ENCODE measurements at regions not wholly inside any gene's neighbourhood (a gene's known extent, or its start where the extent isn't known, plus 50 kb on each side); places are given as distances from the start of the nearest gene placed in this dataset.

DNA sequence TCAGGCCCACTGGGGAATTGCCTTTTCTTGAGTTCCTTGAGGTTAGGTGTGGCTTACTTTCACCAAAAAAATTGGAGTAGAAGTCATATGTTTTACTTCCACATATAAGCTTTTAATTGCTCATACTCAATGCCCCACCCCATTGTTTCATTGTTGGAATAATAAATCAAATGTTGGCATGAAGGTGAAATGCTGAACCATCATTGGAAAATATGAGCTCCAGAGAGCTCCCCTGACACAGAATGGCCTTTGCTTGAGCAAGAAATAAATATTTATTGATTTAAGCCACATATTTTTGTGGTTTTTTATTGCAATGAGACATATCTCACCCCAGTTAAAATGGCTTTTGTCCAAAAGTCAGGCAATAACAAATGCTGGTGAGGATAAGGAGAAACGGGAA lies 167.3 kb upstream of the SRD5A2 start:
- no TSS peak for BruUV-seq (replicated peaks)
- Histone ChIP-seq H3K27ac (no peak overlapping the region), H2AFZ (no peak overlapping the region), H3K27me3 (ENCODE audit: insufficient read depth, low read depth) (no peaks in the 10 kb centered on the region), H3K36me3 (ENCODE audit: low read depth) (no peaks in the 10 kb centered on the region), H3F3A (ENCODE audit: insufficient read depth, low read depth) (peaks cover 8% of the 10 kb centered on the region; the same call in 1 of the 2 replicates), H3K4me3 (no peak overlapping the region), H3K79me2 (ENCODE audit: low read depth) (no peaks in the 10 kb centered on the region), H3K4me2 (peak overlapping the region; percentile 20; the same call in 1 of the 2 replicates), H3K4me1 (replicated peaks; ENCODE audit: insufficient read depth) (peaks cover 10% of the 10 kb centered on the region), H3K9me2 (ENCODE audit: insufficient read depth) (no peaks in the 10 kb centered on the region), H4K20me1 (ENCODE audit: insufficient read depth) (no peaks in the 10 kb centered on the region), H3K9me3 (ENCODE audit: insufficient read depth, low read depth) (peaks cover 15% of the 10 kb centered on the region; the same call in 1 of the 2 replicates)
- peak in 1 of 2 experiments; percentile 93 for DNase-seq
- intact Hi-C loops (cut with micrococcal nuclease; ENCODE audit: unreplicated experiment) = no loop called here
- TF ChIP-seq, protein P1, sequence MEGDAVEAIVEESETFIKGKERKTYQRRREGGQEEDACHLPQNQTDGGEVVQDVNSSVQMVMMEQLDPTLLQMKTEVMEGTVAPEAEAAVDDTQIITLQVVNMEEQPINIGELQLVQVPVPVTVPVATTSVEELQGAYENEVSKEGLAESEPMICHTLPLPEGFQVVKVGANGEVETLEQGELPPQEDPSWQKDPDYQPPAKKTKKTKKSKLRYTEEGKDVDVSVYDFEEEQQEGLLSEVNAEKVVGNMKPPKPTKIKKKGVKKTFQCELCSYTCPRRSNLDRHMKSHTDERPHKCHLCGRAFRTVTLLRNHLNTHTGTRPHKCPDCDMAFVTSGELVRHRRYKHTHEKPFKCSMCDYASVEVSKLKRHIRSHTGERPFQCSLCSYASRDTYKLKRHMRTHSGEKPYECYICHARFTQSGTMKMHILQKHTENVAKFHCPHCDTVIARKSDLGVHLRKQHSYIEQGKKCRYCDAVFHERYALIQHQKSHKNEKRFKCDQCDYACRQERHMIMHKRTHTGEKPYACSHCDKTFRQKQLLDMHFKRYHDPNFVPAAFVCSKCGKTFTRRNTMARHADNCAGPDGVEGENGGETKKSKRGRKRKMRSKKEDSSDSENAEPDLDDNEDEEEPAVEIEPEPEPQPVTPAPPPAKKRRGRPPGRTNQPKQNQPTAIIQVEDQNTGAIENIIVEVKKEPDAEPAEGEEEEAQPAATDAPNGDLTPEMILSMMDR (conservative IDR thresholded peaks at IDR 0.05) = no peak
- no peak for TF ChIP-seq EZH2 (IDR thresholded peaks at IDR 0.05; ENCODE audit: low read depth)
- CTCF ChIA-PET = no interaction called here
- POLR2A ChIA-PET (ENCODE audit: unreplicated experiment) = interaction anchor here (0.7 kb wide), 1 partner anchor 16 kb away, joined by 3 read pairs; no protein-coding TSS in a partner anchor

DNA sequence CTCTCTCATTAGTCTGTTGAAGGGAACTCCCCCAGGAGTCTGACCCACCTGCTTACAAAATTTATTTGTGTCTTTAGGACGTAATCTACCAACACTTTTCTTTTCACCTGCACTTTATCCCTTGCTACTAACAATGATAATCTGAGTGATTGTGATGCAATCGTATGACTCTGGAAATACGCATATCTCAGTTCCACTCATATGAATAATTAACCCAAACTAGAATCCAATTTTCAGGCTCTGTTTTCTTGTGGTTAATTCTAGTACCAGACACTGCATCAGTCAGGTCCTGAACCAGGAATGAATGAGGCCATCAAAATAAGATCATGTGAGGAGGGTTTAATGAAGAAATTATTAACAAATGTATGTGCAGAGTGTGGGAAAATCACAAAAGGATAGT lies 158.4 kb upstream of the SRD5A2 start:
- H3K4me2 ChIP-seq = no peak overlapping the region
- no peaks in the 10 kb centered on the region for H3K27me3 ChIP-seq (ENCODE audit: insufficient read depth, low read depth)
- H2AFZ ChIP-seq = no peak overlapping the region
- H3K4me3 ChIP-seq = no peak overlapping the region
- ChIA-PET CTCF (no interaction called here), POLR2A (ENCODE audit: unreplicated experiment) (no interaction called here)
- H3K27ac ChIP-seq = no peak overlapping the region
- TF ChIP-seq, protein P1 (conservative IDR thresholded peaks at IDR 0.05) = no peak
- no peak for TF ChIP-seq EZH2 (IDR thresholded peaks at IDR 0.05; ENCODE audit: low read depth)
- intact Hi-C loops (cut with micrococcal nuclease; ENCODE audit: unreplicated experiment) = no loop called here
- H3K9me3 ChIP-seq (ENCODE audit: insufficient read depth, low read depth) = 0 out of 2 replicates have a peak, but pooled peaks cover 3% of the 10 kb centered on the region
- H3K9me2 ChIP-seq (ENCODE audit: insufficient read depth) = no peaks in the 10 kb centered on the region
- BruUV-seq (replicated peaks) = no TSS peak
- no peak for DNase-seq
- H3K4me1 ChIP-seq (replicated peaks; ENCODE audit: insufficient read depth) = peaks cover 16% of the 10 kb centered on the region
- H3K79me2 ChIP-seq (ENCODE audit: low read depth) = no peaks in the 10 kb centered on the region
- H3F3A ChIP-seq (ENCODE audit: insufficient read depth, low read depth) = no peaks in the 10 kb centered on the region
- no peaks in the 10 kb centered on the region for H4K20me1 ChIP-seq (ENCODE audit: insufficient read depth)
- H3K36me3 ChIP-seq (ENCODE audit: low read depth) = no peaks in the 10 kb centered on the region

GRCh38 chr2:31736695-31737454 lies 156.1 kb upstream of the SRD5A2 start:
- Histone ChIP-seq H3K27ac (no peak overlapping the region), H3K9me3 (ENCODE audit: insufficient read depth, low read depth) (0 out of 2 replicates have a peak, but pooled peaks cover 3% of the 10 kb centered on the region), H3F3A (ENCODE audit: insufficient read depth, low read depth) (no peaks in the 10 kb centered on the region), H3K4me1 (replicated peaks; ENCODE audit: insufficient read depth) (peaks cover 16% of the 10 kb centered on the region), H2AFZ (no peak overlapping the region), H3K4me2 (peak overlapping the region; percentile 2; the same call in 1 of the 2 replicates), H3K36me3 (ENCODE audit: low read depth) (no peaks in the 10 kb centered on the region), H3K79me2 (ENCODE audit: low read depth) (no peaks in the 10 kb centered on the region), H3K4me3 (no peak overlapping the region), H3K9me2 (ENCODE audit: insufficient read depth) (no peaks in the 10 kb centered on the region), H3K27me3 (ENCODE audit: insufficient read depth, low read depth) (no peaks in the 10 kb centered on the region), H4K20me1 (ENCODE audit: insufficient read depth) (no peaks in the 10 kb centered on the region)
- TF ChIP-seq, protein P1 (conservative IDR thresholded peaks at IDR 0.05) = no peak
- no peak for TF ChIP-seq EZH2 (IDR thresholded peaks at IDR 0.05; ENCODE audit: low read depth)
- intact Hi-C loops (cut with micrococcal nuclease; ENCODE audit: unreplicated experiment) = no loop called here
- CTCF ChIA-PET = no interaction called here
- no TSS peak for BruUV-seq (replicated peaks)
- peak in 1 of 2 experiments; percentile 60 for DNase-seq
- POLR2A ChIA-PET (ENCODE audit: unreplicated experiment) = no interaction called here

All from PC-9 (cell line).